ENCODE measurements at regions not wholly inside any gene's neighbourhood (a gene's known extent, or its start where the extent isn't known, plus 50 kb on each side); places are given as distances from the start of the nearest gene placed in this dataset.

DNA sequence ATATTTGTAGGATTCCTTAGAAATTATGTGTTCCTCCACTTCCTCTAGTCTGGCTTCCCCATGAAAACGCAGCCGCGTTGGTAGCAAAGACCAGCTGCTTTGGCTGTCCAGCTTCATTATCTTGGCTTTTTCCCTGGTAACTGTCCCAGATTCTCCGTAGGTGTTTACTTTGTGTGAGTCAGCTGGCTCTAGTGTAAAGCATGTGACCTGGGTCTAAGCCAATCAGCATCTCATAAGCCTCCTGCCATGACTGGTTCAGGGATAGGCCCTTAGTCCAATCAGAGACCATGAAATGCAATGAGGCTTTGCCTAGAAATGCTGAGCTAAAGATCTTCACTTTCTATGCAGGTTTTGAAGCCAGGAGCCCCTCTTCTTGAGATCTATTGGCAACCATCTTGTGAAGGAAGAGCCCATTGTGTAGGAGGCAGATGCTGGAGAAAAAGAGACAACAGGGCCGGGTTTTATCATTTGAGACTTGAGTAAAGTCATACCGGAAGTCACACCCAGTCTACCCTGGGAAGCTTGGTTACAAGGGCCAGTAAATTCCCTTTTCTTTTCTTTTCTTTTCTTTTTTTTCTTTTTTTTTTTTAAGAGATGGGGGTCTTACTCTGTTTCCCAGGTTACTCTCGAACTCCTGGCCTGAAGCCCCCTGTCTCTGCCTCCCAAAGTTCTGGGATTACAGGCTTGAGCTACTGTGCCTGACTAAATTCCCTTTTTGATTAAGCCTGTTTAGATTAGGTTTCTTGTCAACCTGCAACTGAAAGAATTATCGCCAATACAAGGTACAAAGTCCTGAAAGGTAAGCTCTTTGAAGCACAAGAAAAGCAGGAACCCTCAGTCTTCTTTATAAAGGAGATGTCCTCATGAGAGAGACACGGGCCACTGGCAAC lies 256.5 kb upstream of the RREB1 start:
- H3K36me3 ChIP-seq (ENCODE audit: insufficient read depth in 1 of 2, low read depth in 1 of 2), result no peaks in the 10 kb centered on the region
- H3K27me3 ChIP-seq (ENCODE audit: insufficient read depth in 3 of 3, low read length in 2 of 3), result no peaks in the 10 kb centered on the region
- H3K4me1 ChIP-seq, result peaks cover 12% of the 10 kb centered on the region
- TF ChIP-seq, protein P1, sequence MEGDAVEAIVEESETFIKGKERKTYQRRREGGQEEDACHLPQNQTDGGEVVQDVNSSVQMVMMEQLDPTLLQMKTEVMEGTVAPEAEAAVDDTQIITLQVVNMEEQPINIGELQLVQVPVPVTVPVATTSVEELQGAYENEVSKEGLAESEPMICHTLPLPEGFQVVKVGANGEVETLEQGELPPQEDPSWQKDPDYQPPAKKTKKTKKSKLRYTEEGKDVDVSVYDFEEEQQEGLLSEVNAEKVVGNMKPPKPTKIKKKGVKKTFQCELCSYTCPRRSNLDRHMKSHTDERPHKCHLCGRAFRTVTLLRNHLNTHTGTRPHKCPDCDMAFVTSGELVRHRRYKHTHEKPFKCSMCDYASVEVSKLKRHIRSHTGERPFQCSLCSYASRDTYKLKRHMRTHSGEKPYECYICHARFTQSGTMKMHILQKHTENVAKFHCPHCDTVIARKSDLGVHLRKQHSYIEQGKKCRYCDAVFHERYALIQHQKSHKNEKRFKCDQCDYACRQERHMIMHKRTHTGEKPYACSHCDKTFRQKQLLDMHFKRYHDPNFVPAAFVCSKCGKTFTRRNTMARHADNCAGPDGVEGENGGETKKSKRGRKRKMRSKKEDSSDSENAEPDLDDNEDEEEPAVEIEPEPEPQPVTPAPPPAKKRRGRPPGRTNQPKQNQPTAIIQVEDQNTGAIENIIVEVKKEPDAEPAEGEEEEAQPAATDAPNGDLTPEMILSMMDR (IDR thresholded peaks at IDR 0.05), result no peak
- H3K4me3 ChIP-seq, result no peak overlapping the region
- intact Hi-C loops (cut with DNase I), result no loop called here
- peak overlapping the region; percentile 10 for H3K27ac ChIP-seq
- DNase-seq (peak in 1 of 2 donors; percentile 30), ATAC-seq (peak; percentile 81 to 98 (median 92))
- 53 to 59% (median 57%) methylated on average over 9 of the region's 9 CpGs for WGBS, 3 donors
- no peaks in the 10 kb centered on the region for H3K9me3 ChIP-seq

GRCh38 chr6:6851949-6852261 lies 255.9 kb upstream of the RREB1 start:
- ATAC-seq (no peak), DNase-seq (no peak)
- H3K36me3 ChIP-seq (ENCODE audit: insufficient read depth in 1 of 2, low read depth in 1 of 2), result no peaks in the 10 kb centered on the region
- TF ChIP-seq, protein P1 (IDR thresholded peaks at IDR 0.05), result no peak
- intact Hi-C loops (cut with DNase I), result no loop called here
- WGBS, 3 donors, result 94% methylated on average over 2 of the region's 2 CpGs
- H3K27me3 ChIP-seq (ENCODE audit: insufficient read depth in 3 of 3, low read length in 2 of 3), result no peaks in the 10 kb centered on the region
- H3K4me3 ChIP-seq, result no peak overlapping the region
- H3K4me1 ChIP-seq, result peaks cover 18% of the 10 kb centered on the region
- H3K9me3 ChIP-seq, result no peaks in the 10 kb centered on the region
- no peak overlapping the region for H3K27ac ChIP-seq

DNA sequence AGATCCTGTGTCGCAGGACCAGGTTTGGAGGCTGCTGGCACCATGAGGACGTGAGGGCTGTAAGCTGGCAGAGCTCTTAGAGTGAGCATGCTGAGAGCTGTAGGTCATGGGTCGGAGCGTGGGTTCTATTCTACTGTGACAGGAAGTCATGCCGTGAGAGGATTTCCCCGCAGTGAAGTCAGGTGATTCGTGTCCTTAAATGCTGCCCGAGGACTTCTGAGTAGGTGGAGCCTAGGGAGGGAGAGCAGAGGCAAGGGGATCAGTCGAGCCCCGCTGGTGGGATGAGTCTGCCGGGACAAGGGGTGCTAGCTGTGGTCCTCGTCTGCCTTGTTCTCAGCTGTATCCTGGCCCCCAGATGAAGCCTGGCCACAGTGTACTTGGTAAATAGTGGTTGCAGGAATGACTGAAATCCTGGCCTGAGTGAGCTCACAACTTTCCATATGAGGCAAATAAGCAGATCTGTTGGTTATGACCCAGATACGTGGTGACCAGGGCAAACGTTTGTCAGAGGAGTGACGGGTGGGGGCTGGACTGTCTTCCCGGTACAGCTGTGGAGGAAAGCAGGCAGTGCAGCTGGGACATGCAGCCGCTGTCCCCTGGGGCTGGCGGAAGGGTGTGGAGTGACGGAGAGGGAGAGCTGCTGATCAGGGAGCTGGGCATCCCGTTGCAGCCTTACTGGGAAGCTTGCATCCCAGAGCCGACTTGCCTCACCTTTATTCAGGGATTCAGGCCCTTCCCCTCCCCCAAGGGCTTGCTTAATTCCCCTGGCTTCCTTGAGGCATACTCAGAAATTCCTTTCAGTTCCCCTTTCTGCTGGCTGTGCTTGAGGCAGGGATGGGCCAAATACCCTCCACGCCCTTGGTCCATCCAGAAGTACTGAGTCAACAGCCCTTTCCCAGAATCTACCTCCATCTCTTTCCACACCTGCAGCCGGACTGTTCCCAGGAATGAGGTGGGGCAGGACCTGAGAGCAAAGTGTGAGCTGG lies 250.9 kb upstream of the RREB1 start:
- TF ChIP-seq, protein P1 (IDR thresholded peaks at IDR 0.05), result no peak
- intact Hi-C loops (cut with DNase I), result no loop called here
- ATAC-seq (peak; percentile 64 to 86 (median 83)), DNase-seq (peak; percentile 71 to 82)
- 18 to 29% (median 19%) methylated on average over 23 of the region's 23 CpGs for WGBS, 3 donors
- H3K27me3 ChIP-seq (ENCODE audit: insufficient read depth in 3 of 3, low read length in 2 of 3), result no peaks in the 10 kb centered on the region
- no peaks in the 10 kb centered on the region for H3K36me3 ChIP-seq (ENCODE audit: insufficient read depth in 1 of 2, low read depth in 1 of 2)
- H3K9me3 ChIP-seq, result no peaks in the 10 kb centered on the region
- peaks cover 12% of the 10 kb centered on the region for H3K4me1 ChIP-seq
- H3K27ac ChIP-seq, result no peak overlapping the region
- peak overlapping the region; percentile 38 for H3K4me3 ChIP-seq

DNA sequence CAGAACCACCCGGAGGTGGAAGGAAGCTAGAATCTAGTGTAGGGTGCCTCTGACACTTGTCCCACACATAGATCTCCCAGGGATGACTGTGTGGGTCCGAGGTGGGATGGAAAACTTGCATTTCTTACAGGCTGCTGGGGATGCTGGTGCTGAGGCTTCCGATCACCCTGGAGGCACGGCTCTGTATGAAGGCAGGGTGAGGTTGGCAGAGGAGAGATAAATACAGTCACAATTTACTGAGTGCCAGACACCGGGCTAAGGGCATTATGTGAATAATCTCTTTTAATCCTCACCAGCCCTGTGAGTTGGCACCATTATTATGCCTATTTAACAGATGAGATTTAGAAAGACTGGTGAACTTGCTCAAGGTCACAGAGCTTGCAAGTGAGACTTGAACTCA lies 250.2 kb upstream of the RREB1 start:
- no peaks in the 10 kb centered on the region for H3K27me3 ChIP-seq (ENCODE audit: insufficient read depth in 3 of 3, low read length in 2 of 3)
- TF ChIP-seq, protein P1 (IDR thresholded peaks at IDR 0.05), result no peak
- H3K9me3 ChIP-seq, result no peaks in the 10 kb centered on the region
- DNase-seq (no peak), ATAC-seq (peak in 2 of 4 donors; percentile 5 to 13)
- 47 to 67% (median 48%) methylated on average over 5 of the region's 5 CpGs for WGBS, 3 donors
- no peak overlapping the region for H3K27ac ChIP-seq
- H3K4me3 ChIP-seq, result no peak overlapping the region
- peaks cover 12% of the 10 kb centered on the region for H3K4me1 ChIP-seq
- H3K36me3 ChIP-seq (ENCODE audit: insufficient read depth in 1 of 2, low read depth in 1 of 2), result no peaks in the 10 kb centered on the region
- intact Hi-C loops (cut with DNase I), result no loop called here
